Endothelial cell (in vitro differentiated cells): ENCODE measurements at regions not wholly inside any gene's neighbourhood (a gene's known extent, or its start where the extent isn't known, plus 50 kb on each side); places are given as distances from the start of the nearest gene placed in this dataset.

Experiments
- DNase-seq: peaks from one replicate; pipeline ENCODE4 v3.0.0; 2021; ENCODE audit warnings: low spot score
- H3K27ac Mint-ChIP-seq: one replicate; pipeline ENCODE4 v1.8.0; 2021; ENCODE audit warnings: mixed read lengths, inconsistent platforms; ENCODE audit not compliant: unreplicated experiment
- H3K27me3 Mint-ChIP-seq: one replicate; pipeline ENCODE4 v1.8.0; 2021; ENCODE audit warnings: mild to moderate bottlenecking, moderate library complexity, mixed read lengths, inconsistent platforms; ENCODE audit not compliant: unreplicated experiment
- H3K36me3 Mint-ChIP-seq: one replicate; pipeline ENCODE4 v1.8.0; 2021; ENCODE audit warnings: mild to moderate bottlenecking, low read depth, mixed read lengths, inconsistent platforms; ENCODE audit not compliant: unreplicated experiment
- H3K4me1 Mint-ChIP-seq: one replicate; pipeline ENCODE4 v1.8.0; 2021; ENCODE audit warnings: mild to moderate bottlenecking, mixed read lengths, inconsistent platforms; ENCODE audit not compliant: unreplicated experiment
- H3K4me3 Mint-ChIP-seq: one replicate; pipeline ENCODE4 v1.8.0; 2021; ENCODE audit warnings: mild to moderate bottlenecking, mixed read lengths, inconsistent platforms; ENCODE audit not compliant: unreplicated experiment
- H3K9me3 Mint-ChIP-seq: one replicate; pipeline ENCODE4 v1.8.0; 2021; ENCODE audit warnings: mixed read lengths, inconsistent platforms; ENCODE audit not compliant: unreplicated experiment
- CTCF ChIP-seq: fragments of 200-600 bp; sonication (generic); IDR thresholded peaks from one replicate; pipeline ENCODE4 v1.5.0; 2021; ENCODE audit warnings: antibody characterized with exemption; ENCODE audit not compliant: unreplicated experiment

- H3K9me3 Mint-ChIP-seq: no peaks in the 10 kb centered on the region
- H3K4me1 Mint-ChIP-seq: no peaks in the 10 kb centered on the region
- DNase-seq: no peak
- no peak for TF ChIP-seq CTCF
- no peaks in the 10 kb centered on the region for H3K36me3 Mint-ChIP-seq
- H3K27ac Mint-ChIP-seq: no peak overlapping the region
- peaks cover 6% of the 10 kb centered on the region for H3K27me3 Mint-ChIP-seq
- no peak overlapping the region for H3K4me3 Mint-ChIP-seq
These were observed 286.3 kb downstream of the NPIPA8 start for GRCh38 chr16:18050234-18050633.

GRCh38 chr16:18049547-18050133, 286.9 kb downstream of the NPIPA8 start:
- no peak overlapping the region for H3K4me3 Mint-ChIP-seq
- no peak for TF ChIP-seq CTCF
- H3K4me1 Mint-ChIP-seq: no peaks in the 10 kb centered on the region
- H3K36me3 Mint-ChIP-seq: no peaks in the 10 kb centered on the region
- DNase-seq: no peak
- no peaks in the 10 kb centered on the region for H3K9me3 Mint-ChIP-seq
- H3K27ac Mint-ChIP-seq: no peak overlapping the region
- H3K27me3 Mint-ChIP-seq: peaks cover 6% of the 10 kb centered on the region

- Mint-ChIP-seq H3K27ac (no peak overlapping the region), H3K27me3 (peaks cover 6% of the 10 kb centered on the region), H3K4me1 (no peaks in the 10 kb centered on the region), H3K36me3 (no peaks in the 10 kb centered on the region), H3K4me3 (no peak overlapping the region), H3K9me3 (no peaks in the 10 kb centered on the region)
- DNase-seq: no peak
- TF ChIP-seq CTCF: no peak
These were observed 287.5 kb downstream of the NPIPA8 start for GRCh38 chr16:18048853-18049546.

GRCh38 chr16:18047761-18048160, 288.8 kb downstream of the NPIPA8 start:
- no peak for DNase-seq
- Mint-ChIP-seq H3K4me1 (no peaks in the 10 kb centered on the region), H3K27me3 (peaks cover 6% of the 10 kb centered on the region), H3K27ac (no peak overlapping the region), H3K36me3 (no peaks in the 10 kb centered on the region), H3K4me3 (no peak overlapping the region), H3K9me3 (no peaks in the 10 kb centered on the region)
- TF ChIP-seq CTCF: no peak

- H3K36me3 Mint-ChIP-seq: no peaks in the 10 kb centered on the region
- H3K4me3 Mint-ChIP-seq: no peak overlapping the region
- no peaks in the 10 kb centered on the region for H3K9me3 Mint-ChIP-seq
- TF ChIP-seq CTCF: no peak
- no peak for DNase-seq
- no peaks in the 10 kb centered on the region for H3K4me1 Mint-ChIP-seq
- peaks cover 4% of the 10 kb centered on the region for H3K27me3 Mint-ChIP-seq
- no peak overlapping the region for H3K27ac Mint-ChIP-seq
These were observed 291.2 kb downstream of the NPIPA8 start for GRCh38 chr16:18045356-18045755.
